ENCODE measurements at regions not wholly inside any gene's neighbourhood (a gene's known extent, or its start where the extent isn't known, plus 50 kb on each side); places are given as distances from the start of the nearest gene placed in this dataset.

DNA sequence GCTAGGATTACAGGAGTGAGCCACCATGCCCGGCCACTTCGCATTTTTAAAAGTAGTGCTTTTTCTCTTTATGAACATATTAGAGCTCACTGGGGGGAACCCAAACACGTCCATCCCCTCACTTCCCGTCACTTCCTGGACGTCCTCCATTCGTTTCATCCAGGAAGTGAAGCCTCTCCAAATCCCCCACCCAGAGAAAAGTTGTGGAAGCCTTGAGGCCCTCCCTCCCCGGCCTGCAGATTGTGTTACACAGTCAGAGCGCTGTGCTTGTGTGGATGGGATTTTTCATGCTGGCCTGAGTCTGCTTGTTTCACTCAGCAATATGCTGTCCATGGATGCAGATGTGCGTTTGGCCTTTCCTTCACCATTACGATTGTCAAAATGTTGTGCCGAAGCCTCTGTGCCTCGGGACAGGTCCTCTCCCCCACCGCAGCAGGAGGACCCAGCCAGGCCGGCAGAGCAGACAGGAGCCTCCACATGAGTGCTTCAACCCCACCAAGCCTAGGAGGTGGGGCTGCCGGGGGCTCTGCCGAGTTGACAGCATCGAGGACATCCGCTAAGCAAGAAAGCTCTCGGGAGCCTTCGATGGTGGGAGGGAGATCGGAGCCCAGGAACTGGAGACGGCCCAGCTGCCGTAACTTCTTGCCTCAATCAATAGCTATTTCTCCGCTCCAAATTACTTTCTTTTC is 121.6 kb upstream of the PPP1R26 start:
- no peak for TF ChIP-seq POLR2AphosphoS5 (IDR thresholded peaks at IDR 0.05; ENCODE audit: low read depth, low read length)
- TF ChIP-seq POLR2A (IDR thresholded peaks at IDR 0.05; ENCODE audit: low read depth, low read length): no peak
- no peak for TF ChIP-seq TAF1 (IDR thresholded peaks at IDR 0.05; ENCODE audit: borderline replicate concordance, low read depth, low read length)

Data from GM12892 (cell line).